ENCODE measurements at regions not wholly inside any gene's neighbourhood (a gene's known extent, or its start where the extent isn't known, plus 50 kb on each side); places are given as distances from the start of the nearest gene placed in this dataset.

GRCh38 chr4:24363751-24364150, 220.6 kb downstream of the DHX15 start:
- no peak for ATAC-seq

- ATAC-seq = no peak
Observed at GRCh38 chr4:24352112-24352511, 232.2 kb downstream of the DHX15 start.

- ATAC-seq = peak; percentile 83
Observed at GRCh38 chr4:24349168-24349996, 235.0 kb downstream of the DHX15 start.

- ATAC-seq = no peak
Observed at GRCh38 chr4:24339260-24339659, 245.1 kb downstream of the DHX15 start.

- ATAC-seq = no peak
Observed at GRCh38 chr4:24337451-24338190, 246.7 kb downstream of the DHX15 start.

- no peak for ATAC-seq
Observed at GRCh38 chr4:24335616-24336015, 248.7 kb downstream of the DHX15 start.

- ATAC-seq = no peak
Observed at GRCh38 chr4:24334906-24335305, 249.4 kb downstream of the DHX15 start.

- no peak for ATAC-seq
Observed at GRCh38 chr4:24330573-24330972, 253.8 kb downstream of the DHX15 start.

- no peak for ATAC-seq
Observed at GRCh38 chr4:24330172-24330571, 254.2 kb downstream of the DHX15 start.

- ATAC-seq = no peak
Observed at GRCh38 chr4:24328711-24329110, 255.6 kb downstream of the DHX15 start.

GRCh38 chr4:24328310-24328709, 256.0 kb downstream of the DHX15 start:
- ATAC-seq = no peak

GRCh38 chr4:24322995-24323394, 261.4 kb downstream of the DHX15 start:
- no peak for ATAC-seq

- peak; percentile 18 for ATAC-seq
Observed at GRCh38 chr4:24322511-24322910, 261.8 kb downstream of the DHX15 start.

GRCh38 chr4:24321616-24322015, 262.7 kb downstream of the DHX15 start:
- no peak for ATAC-seq

- peak; percentile 91 for ATAC-seq
Observed at GRCh38 chr4:24321131-24321530, 263.2 kb downstream of the DHX15 start.

- ATAC-seq = no peak
Observed at GRCh38 chr4:24319387-24319786, 265.0 kb downstream of the DHX15 start.

GRCh38 chr4:24315056-24315455, 269.3 kb downstream of the DHX15 start:
- ATAC-seq = no peak

GRCh38 chr4:24312261-24312913, 272.0 kb downstream of the DHX15 start:
- ATAC-seq = no peak

- ATAC-seq = no peak
Observed at GRCh38 chr4:24303926-24304325, 280.4 kb downstream of the DHX15 start.

GRCh38 chr4:24298911-24299310, 285.4 kb downstream of the DHX15 start:
- no peak for ATAC-seq

GRCh38 chr4:24287096-24287495, 297.3 kb downstream of the DHX15 start:
- ATAC-seq = no peak

GRCh38 chr4:24285759-24286158, 298.6 kb downstream of the DHX15 start:
- no peak for ATAC-seq

GRCh38 chr4:24282446-24282845, 301.9 kb downstream of the DHX15 start:
- no peak for ATAC-seq

Measured in esophagus mucosa (tissue), 1 donor.